HCT116 (cell line): ENCODE measurements at regions not wholly inside any gene's neighbourhood (a gene's known extent, or its start where the extent isn't known, plus 50 kb on each side); places are given as distances from the start of the nearest gene placed in this dataset.

Experiments
- ATAC-seq: fragments of 200-7000 bp; cut with Tn5 transposase; 2 replicates; pipeline ENCODE4 v1.9.1; 2020; ENCODE audit warnings: mild to moderate bottlenecking, moderate library complexity
- BruUV-seq: library from RNA; stranded (reverse); fragments of 400-500 nt; replicated peaks from 2 replicates; lab custom pipeline; 2021; lab: Mats Ljungman, UMichigan
- CTCF ChIA-PET: fragments of 300-600 bp; sonication (Branson Sonifier 250); formaldehyde crosslinking; loops from one replicate; lab custom pipeline; 2021; ENCODE audit warnings: antibody characterized with exemption; lab: Charles Lee
- POLR2A ChIA-PET: fragments of 300-600, 350-600 bp; sonication (Branson Sonifier 250); formaldehyde crosslinking; loops from one replicate; lab custom pipeline; 2021; ENCODE audit warnings: antibody characterized with exemption; lab: Charles Lee
- RAD21 ChIA-PET, 2 experiments: fragments of 300-600 bp; sonication (Branson Sonifier 250); formaldehyde crosslinking; loops; one replicate each; lab custom pipeline; 2023; ENCODE audit warnings: low total read pairs in 2 of 2; ENCODE audit not compliant: uncharacterized antibody in 2 of 2, unreplicated experiment in 2 of 2, low non-redundant PET in 1 of 2; lab: Charles Lee
- DNase-seq: peaks from one replicate; pipeline ENCODE4 v3.0.0-alpha.2; 2010; ENCODE audit warnings: low read depth, low spot score
- H2AFZ ChIP-seq: fragments of 200-600 bp; shearing (Covaris generic), sonication (generic); 2 replicates; pipeline ENCODE4 v1.6.1; 2017; ENCODE audit warnings: low read depth, mixed run types, mixed read lengths, antibody characterized with exemption, low read length; ENCODE audit not compliant: poor library complexity, severe bottlenecking
- H3K27ac ChIP-seq: 2 replicates; pipeline ENCODE4 v1.5.1; 2012; ENCODE audit warnings: low read depth, low read length
- H3K27me3 ChIP-seq: fragments of 200-600 bp; sonication (generic); 2 replicates; pipeline ENCODE4 v1.6.1; 2016; ENCODE audit warnings: mixed run types, low read length, mixed read lengths; ENCODE audit not compliant: insufficient read depth
- H3K36me3 ChIP-seq, 2 experiments: fragments of 200-500 bp in 1 of 2; fragments of 200-600 bp in 1 of 2; sonication (Bioruptor generic) in 1 of 2; sonication (generic) in 1 of 2; 2 replicates each; pipeline versions ENCODE4 v1.5.1 to v1.6.1; 2014 to 2016; ENCODE audit warnings: low read length in 2 of 2, inconsistent platforms in 1 of 2, mixed read lengths in 1 of 2, mixed run types in 1 of 2; ENCODE audit not compliant: insufficient read depth in 2 of 2, control insufficient read depth in 1 of 2
- H3K4me1 ChIP-seq, 2 experiments: fragments of 200-600 bp in 1 of 2; sonication (generic) in 1 of 2; 2 replicates each; pipeline versions ENCODE4 v1.5.1 to v1.6.1; 2012 to 2017; ENCODE audit warnings: low read length in 2 of 2, inconsistent platforms in 1 of 2, mild to moderate bottlenecking in 1 of 2, mixed read lengths in 1 of 2, mixed run types in 1 of 2, moderate library complexity in 1 of 2; ENCODE audit not compliant: insufficient read depth in 2 of 2, control insufficient read depth in 1 of 2
- H3K4me2 ChIP-seq: fragments of 200-600 bp; sonication (generic); 2 replicates; pipeline ENCODE4 v1.6.1; 2017; ENCODE audit warnings: mixed run types, low read length, mixed read lengths
- H3K4me3 ChIP-seq, 2 experiments: fragments of 200-600 bp in 1 of 2; sonication (generic) in 1 of 2; replicated peaks in 1 of 2; 2 replicates each; pipeline ENCODE4 v1.5.1; 2011 to 2016; ENCODE audit warnings: low read length in 2 of 2, control low read depth in 1 of 2, low read depth in 1 of 2, mild to moderate bottlenecking in 1 of 2, mixed read lengths in 1 of 2, mixed run types in 1 of 2
- H3K79me2 ChIP-seq: fragments of 200-600 bp; sonication (generic); 2 replicates; pipeline ENCODE4 v1.6.1; 2017; ENCODE audit warnings: mild to moderate bottlenecking, mixed run types, low read length, moderate library complexity, mixed read lengths; ENCODE audit not compliant: insufficient read depth
- H3K9ac ChIP-seq: fragments of 200-600 bp; sonication (generic); 2 replicates; pipeline ENCODE4 v1.6.1; 2016; ENCODE audit warnings: low read length, mixed read lengths
- H3K9me2 ChIP-seq: fragments of 200-600 bp; sonication (generic), shearing (Covaris generic); 2 replicates; pipeline ENCODE4 v1.6.1; 2017; ENCODE audit warnings: mixed run types, mild to moderate bottlenecking, moderate library complexity; ENCODE audit not compliant: insufficient read depth
- H3K9me3 ChIP-seq, 2 experiments: fragments of 200-500 bp in 1 of 2; fragments of 200-600 bp in 1 of 2; sonication (Bioruptor generic) in 1 of 2; sonication (generic) in 1 of 2; 2 replicates each; pipeline ENCODE4 v1.6.1; 2014 to 2017; ENCODE audit warnings: low read length in 2 of 2, mixed read lengths in 2 of 2, inconsistent platforms in 1 of 2, low read depth in 1 of 2, mild to moderate bottlenecking in 1 of 2, mixed run types in 1 of 2, moderate library complexity in 1 of 2; ENCODE audit not compliant: control insufficient read depth in 1 of 2, insufficient read depth in 1 of 2
- H4K20me1 ChIP-seq: fragments of 200-600 bp; sonication (generic), shearing (Covaris generic); 2 replicates; pipeline ENCODE4 v1.6.1; 2017; ENCODE audit warnings: mixed run types, mild to moderate bottlenecking, moderate library complexity; ENCODE audit not compliant: insufficient read depth
- ATF3 ChIP-seq: IDR thresholded peaks from 2 replicates; pipeline ENCODE4 v1.6.1; 2012
- CEBPB ChIP-seq: IDR thresholded peaks from 2 replicates; pipeline ENCODE4 v1.6.1; 2012; ENCODE audit warnings: low read depth
- ELF1 ChIP-seq: IDR thresholded peaks from 2 replicates; pipeline ENCODE4 v1.6.1; 2012; ENCODE audit warnings: low read depth, borderline replicate concordance
- EZH2 ChIP-seq: fragments of 200-600 bp; sonication (generic); IDR thresholded peaks from 2 replicates; pipeline ENCODE4 v1.6.1; 2017; ENCODE audit warnings: antibody characterized with exemption, mixed run types
- JUND ChIP-seq: IDR thresholded peaks from 2 replicates; pipeline ENCODE4 v1.6.1; 2012
- MAX ChIP-seq: IDR thresholded peaks from 2 replicates; pipeline ENCODE4 v1.6.1; 2012
- POLR2A ChIP-seq: IDR thresholded peaks from 2 replicates; pipeline ENCODE4 v1.7.0; 2011; ENCODE audit warnings: borderline replicate concordance; ENCODE audit not compliant: insufficient read depth, insufficient read length; ENCODE audit errors: extremely low read depth
- RAD21 ChIP-seq: IDR thresholded peaks from 2 replicates; pipeline ENCODE4 v1.6.1; 2012; ENCODE audit warnings: low read depth, mild to moderate bottlenecking
- REST ChIP-seq: IDR thresholded peaks from 2 replicates; pipeline ENCODE4 v1.6.1; 2012; ENCODE audit warnings: low read depth
- SIN3A ChIP-seq: IDR thresholded peaks from 2 replicates; pipeline ENCODE4 v1.6.1; 2012; ENCODE audit warnings: low read depth
- TCF7L2 ChIP-seq: IDR thresholded peaks from 2 replicates; pipeline ENCODE4 v1.7.0; 2011; ENCODE audit warnings: borderline replicate concordance, inconsistent platforms; ENCODE audit not compliant: insufficient read depth, insufficient read length; ENCODE audit errors: extremely low read depth
- ZNF274 ChIP-seq: fragments of 200-500 bp; sonication (Bioruptor generic); IDR thresholded peaks from 2 replicates; pipeline ENCODE4 v1.6.1; 2014; ENCODE audit warnings: mild to moderate bottlenecking, low read depth, low read length, inconsistent platforms
- intact Hi-C: fragments of 100-400 bp; cut with micrococcal nuclease; formaldehyde crosslinking; loops from 2 replicates; pipeline ENCODE4 v1.10.0; 2022
- TF ChIP-seq, protein P1 (sequence below), 3 experiments: fragments of 200-600 bp in 1 of 3; sonication (generic) in 1 of 3; IDR thresholded peaks in 2 of 3; conservative IDR thresholded peaks in 1 of 3; 2 replicates each; pipeline ENCODE4 v1.5.1; 2012 to 2017; ENCODE audit warnings: low read depth in 2 of 3, low read length in 2 of 3, antibody characterized with exemption in 1 of 3, borderline replicate concordance in 1 of 3, control low read depth in 1 of 3, mild to moderate bottlenecking in 1 of 3, mixed read lengths in 1 of 3, mixed run types in 1 of 3, moderate library complexity in 1 of 3; ENCODE audit not compliant: insufficient read depth in 1 of 3
- TF ChIP-seq, protein P2 (sequence below): IDR thresholded peaks from 2 replicates; pipeline ENCODE4 v1.6.1; 2011; ENCODE audit warnings: mild to moderate bottlenecking, low read length, moderate library complexity; ENCODE audit not compliant: insufficient replicate concordance; ENCODE audit errors: extremely low read depth

DNA sequence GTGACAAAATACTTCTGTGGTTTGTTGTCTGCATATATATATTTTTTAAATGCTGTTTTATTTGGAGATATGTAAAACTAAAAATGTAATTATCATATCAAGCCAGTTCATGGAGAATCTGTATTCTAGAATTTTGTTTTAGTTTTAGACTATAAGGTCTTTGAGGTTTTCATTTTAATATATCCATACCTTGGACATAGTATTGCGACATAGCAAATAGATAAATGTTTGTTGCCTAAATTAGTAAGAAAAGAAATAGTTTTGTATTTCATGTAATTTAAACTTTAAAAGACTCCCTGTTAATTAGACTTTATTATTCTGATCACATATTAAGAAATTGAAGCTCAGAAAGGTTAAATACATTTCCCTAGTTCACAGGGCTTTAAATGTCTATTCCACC, 472.9 kb downstream of the GBA3 start:
- no peaks in the 10 kb centered on the region for H3K36me3 ChIP-seq
- peaks cover 0 to 31% of the 10 kb centered on the region in 2 experiments; a peak in 3 of 4 replicates for H3K9me3 ChIP-seq
- intact Hi-C loops, result no loop called here
- H3K9ac ChIP-seq, result no peak overlapping the region
- ChIA-PET RAD21 (no interaction called here), CTCF (no interaction called here), POLR2A (no interaction called here)
- TF ChIP-seq SIN3A (no peak), ZNF274 (no peak), JUND (no peak), RAD21 (no peak), EZH2 (no peak), CEBPB (no peak), TCF7L2 (no peak), POLR2A (no peak), ELF1 (no peak), REST (no peak), ATF3 (no peak), MAX (no peak)
- TF ChIP-seq, protein P1, sequence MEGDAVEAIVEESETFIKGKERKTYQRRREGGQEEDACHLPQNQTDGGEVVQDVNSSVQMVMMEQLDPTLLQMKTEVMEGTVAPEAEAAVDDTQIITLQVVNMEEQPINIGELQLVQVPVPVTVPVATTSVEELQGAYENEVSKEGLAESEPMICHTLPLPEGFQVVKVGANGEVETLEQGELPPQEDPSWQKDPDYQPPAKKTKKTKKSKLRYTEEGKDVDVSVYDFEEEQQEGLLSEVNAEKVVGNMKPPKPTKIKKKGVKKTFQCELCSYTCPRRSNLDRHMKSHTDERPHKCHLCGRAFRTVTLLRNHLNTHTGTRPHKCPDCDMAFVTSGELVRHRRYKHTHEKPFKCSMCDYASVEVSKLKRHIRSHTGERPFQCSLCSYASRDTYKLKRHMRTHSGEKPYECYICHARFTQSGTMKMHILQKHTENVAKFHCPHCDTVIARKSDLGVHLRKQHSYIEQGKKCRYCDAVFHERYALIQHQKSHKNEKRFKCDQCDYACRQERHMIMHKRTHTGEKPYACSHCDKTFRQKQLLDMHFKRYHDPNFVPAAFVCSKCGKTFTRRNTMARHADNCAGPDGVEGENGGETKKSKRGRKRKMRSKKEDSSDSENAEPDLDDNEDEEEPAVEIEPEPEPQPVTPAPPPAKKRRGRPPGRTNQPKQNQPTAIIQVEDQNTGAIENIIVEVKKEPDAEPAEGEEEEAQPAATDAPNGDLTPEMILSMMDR (IDR thresholded peaks at IDR 0.05 in 2 of 3, conservative IDR thresholded peaks at IDR 0.05 in 1 of 3; ENCODE audit: borderline replicate concordance in 1 of 3, insufficient read depth in 1 of 3, low read depth in 2 of 3, low read length in 2 of 3), result no peak
- TF ChIP-seq, protein P2, sequence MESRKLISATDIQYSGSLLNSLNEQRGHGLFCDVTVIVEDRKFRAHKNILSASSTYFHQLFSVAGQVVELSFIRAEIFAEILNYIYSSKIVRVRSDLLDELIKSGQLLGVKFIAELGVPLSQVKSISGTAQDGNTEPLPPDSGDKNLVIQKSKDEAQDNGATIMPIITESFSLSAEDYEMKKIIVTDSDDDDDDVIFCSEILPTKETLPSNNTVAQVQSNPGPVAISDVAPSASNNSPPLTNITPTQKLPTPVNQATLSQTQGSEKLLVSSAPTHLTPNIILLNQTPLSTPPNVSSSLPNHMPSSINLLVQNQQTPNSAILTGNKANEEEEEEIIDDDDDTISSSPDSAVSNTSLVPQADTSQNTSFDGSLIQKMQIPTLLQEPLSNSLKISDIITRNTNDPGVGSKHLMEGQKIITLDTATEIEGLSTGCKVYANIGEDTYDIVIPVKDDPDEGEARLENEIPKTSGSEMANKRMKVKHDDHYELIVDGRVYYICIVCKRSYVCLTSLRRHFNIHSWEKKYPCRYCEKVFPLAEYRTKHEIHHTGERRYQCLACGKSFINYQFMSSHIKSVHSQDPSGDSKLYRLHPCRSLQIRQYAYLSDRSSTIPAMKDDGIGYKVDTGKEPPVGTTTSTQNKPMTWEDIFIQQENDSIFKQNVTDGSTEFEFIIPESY, result no peak
- no peaks in the 10 kb centered on the region for H3K27me3 ChIP-seq
- no peak overlapping the region for H2AFZ ChIP-seq
- H3K79me2 ChIP-seq, result no peaks in the 10 kb centered on the region
- DNase-seq (no peak), ATAC-seq (no peak)
- H3K4me1 ChIP-seq, result no peaks in the 10 kb centered on the region
- no peak overlapping the region for H3K4me3 ChIP-seq
- no peaks in the 10 kb centered on the region for H3K9me2 ChIP-seq
- H4K20me1 ChIP-seq, result no peaks in the 10 kb centered on the region
- H3K4me2 ChIP-seq, result no peak overlapping the region
- no TSS peak for BruUV-seq
- H3K27ac ChIP-seq, result no peak overlapping the region
